ENCODE measurements at regions not wholly inside any gene's neighbourhood (a gene's known extent, or its start where the extent isn't known, plus 50 kb on each side); places are given as distances from the start of the nearest gene placed in this dataset.

GRCh38 chr16:35743101-35743692 is 2283.8 kb downstream of the TP53TG3F start:
- no peak for TF ChIP-seq CTCF (IDR thresholded peaks at IDR 0.05)
- Histone ChIP-seq H3K4me3 (no peak overlapping the region), H3K27me3 (no peaks in the 10 kb centered on the region), H3K4me1 (no peaks in the 10 kb centered on the region), H3K36me3 (no peaks in the 10 kb centered on the region), H3K9me3 (no peaks in the 10 kb centered on the region), H3K27ac (no peak overlapping the region)
- intact Hi-C loops (cut with DNase I) = no loop called here
- DNase-seq (ENCODE audit: low spot score in 2 of 2) = no peak

GRCh38 chr16:35744084-35744483 is 2284.7 kb downstream of the TP53TG3F start:
- no peaks in the 10 kb centered on the region for H3K27me3 ChIP-seq
- no peak for TF ChIP-seq CTCF (IDR thresholded peaks at IDR 0.05)
- no peaks in the 10 kb centered on the region for H3K9me3 ChIP-seq
- no peak overlapping the region for H3K27ac ChIP-seq
- H3K4me1 ChIP-seq = no peaks in the 10 kb centered on the region
- H3K36me3 ChIP-seq = no peaks in the 10 kb centered on the region
- intact Hi-C loops (cut with DNase I) = no loop called here
- no peak overlapping the region for H3K4me3 ChIP-seq
- peak in 1 of 2 donors; percentile 16 for DNase-seq (ENCODE audit: low spot score in 2 of 2)

GRCh38 chr16:35744726-35745125 is 2285.3 kb downstream of the TP53TG3F start:
- no peaks in the 10 kb centered on the region for H3K4me1 ChIP-seq
- H3K4me3 ChIP-seq = no peak overlapping the region
- intact Hi-C loops (cut with DNase I) = no loop called here
- no peak overlapping the region for H3K27ac ChIP-seq
- DNase-seq (ENCODE audit: low spot score in 2 of 2) = no peak
- no peak for TF ChIP-seq CTCF (IDR thresholded peaks at IDR 0.05)
- H3K36me3 ChIP-seq = no peaks in the 10 kb centered on the region
- no peaks in the 10 kb centered on the region for H3K27me3 ChIP-seq
- no peaks in the 10 kb centered on the region for H3K9me3 ChIP-seq

- Histone ChIP-seq H3K36me3 (no peaks in the 10 kb centered on the region), H3K27ac (no peak overlapping the region), H3K4me3 (no peak overlapping the region), H3K4me1 (no peaks in the 10 kb centered on the region), H3K27me3 (no peaks in the 10 kb centered on the region), H3K9me3 (no peaks in the 10 kb centered on the region)
- DNase-seq (ENCODE audit: low spot score in 2 of 2) = peak in 1 of 2 donors; percentile 30
- no peak for TF ChIP-seq CTCF (IDR thresholded peaks at IDR 0.05)
- intact Hi-C loops (cut with DNase I) = no loop called here
Observed at GRCh38 chr16:35745191-35745590, 2285.8 kb downstream of the TP53TG3F start.

GRCh38 chr16:35745821-35746248 is 2286.4 kb downstream of the TP53TG3F start:
- Histone ChIP-seq H3K4me1 (no peaks in the 10 kb centered on the region), H3K9me3 (no peaks in the 10 kb centered on the region), H3K27me3 (no peaks in the 10 kb centered on the region), H3K4me3 (no peak overlapping the region), H3K36me3 (no peaks in the 10 kb centered on the region), H3K27ac (no peak overlapping the region)
- intact Hi-C loops (cut with DNase I) = no loop called here
- TF ChIP-seq CTCF (IDR thresholded peaks at IDR 0.05) = no peak
- peak in 1 of 2 donors; percentile 37 for DNase-seq (ENCODE audit: low spot score in 2 of 2)
